Stimulated activated effector memory CD8-positive, alpha-beta T cell treated with anti-CD3 and anti-CD28 coated beads, Interleukin-12 subunit alpha, Interleukin-12 subunit beta, amount 100 ng/mL, for 72 hours (primary cell): ENCODE measurements at regions not wholly inside any gene's neighbourhood (a gene's known extent, or its start where the extent isn't known, plus 50 kb on each side); places are given as distances from the start of the nearest gene placed in this dataset.
A peak's percentile ranks its signal among the peaks of the same experiment; 100 is the strongest.

ENCODE experiments used
- ATAC-seq: fragments of 150-1000 bp; cut with Tn5 transposase; 2 replicates; pipeline ENCODE4 v1.10.0; 2021
- DNase-seq, 2 donors: peaks; one replicate each; pipeline ENCODE4 v3.0.0; 2021 to 2022; ENCODE audit warnings: low spot score in 2 of 2
- H3K27ac Mint-ChIP-seq: one replicate; pipeline ENCODE4 v1.8.0; 2022; ENCODE audit warnings: mild to moderate bottlenecking, mixed read lengths
- H3K36me3 Mint-ChIP-seq: one replicate; pipeline ENCODE4 v1.8.0; 2022; ENCODE audit warnings: mild to moderate bottlenecking, mixed read lengths
- H3K4me1 Mint-ChIP-seq: one replicate; pipeline ENCODE4 v1.8.0; 2022; ENCODE audit warnings: mixed read lengths
- H3K4me3 Mint-ChIP-seq: one replicate; pipeline ENCODE4 v1.8.0; 2022; ENCODE audit warnings: mild to moderate bottlenecking, mixed read lengths
- H3K9me3 Mint-ChIP-seq: one replicate; pipeline ENCODE4 v1.8.0; 2022; ENCODE audit warnings: mixed read lengths

DNA sequence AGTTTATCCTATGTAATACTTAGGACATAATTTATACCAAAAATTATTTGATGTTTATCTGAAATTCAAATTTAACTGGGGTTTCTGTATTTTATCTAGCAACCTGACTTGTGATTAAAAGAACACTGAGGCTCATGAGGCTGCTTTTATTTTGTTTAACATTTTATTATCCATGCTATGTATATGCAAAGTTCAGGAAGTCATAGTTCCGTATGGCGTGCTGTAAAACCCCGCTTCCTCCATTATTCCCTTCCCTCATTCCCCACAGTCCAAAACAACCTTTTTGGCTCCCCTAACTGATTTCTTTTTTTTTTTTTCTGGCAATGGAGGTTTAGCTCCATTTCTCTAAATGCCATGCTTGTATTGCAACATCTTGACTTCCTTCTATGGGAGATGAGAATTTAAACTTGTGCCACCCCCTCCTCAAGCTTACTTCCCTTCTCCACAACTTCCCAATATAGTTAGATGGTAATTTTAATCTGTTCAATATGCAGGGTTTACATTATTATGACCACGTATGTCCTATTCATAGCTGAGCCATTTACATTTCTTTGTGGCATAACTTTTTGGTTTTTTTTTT is 138.0 kb upstream of the DNAH14 start:
- Mint-ChIP-seq H3K4me1 (no peaks in the 10 kb centered on the region), H3K9me3 (peaks cover 3% of the 10 kb centered on the region), H3K4me3 (no peak overlapping the region), H3K27ac (no peak overlapping the region), H3K36me3 (no peaks in the 10 kb centered on the region)
- DNase-seq (no peak), ATAC-seq (no peak)

- no peaks in the 10 kb centered on the region for H3K36me3 Mint-ChIP-seq
- no peak overlapping the region for H3K4me3 Mint-ChIP-seq
- H3K4me1 Mint-ChIP-seq, result no peaks in the 10 kb centered on the region
- no peak overlapping the region for H3K27ac Mint-ChIP-seq
- peak; percentile 19 for ATAC-seq
- H3K9me3 Mint-ChIP-seq, result no peaks in the 10 kb centered on the region
- no peak for DNase-seq
Observed at GRCh38 chr1:224795591-224795990, 133.9 kb upstream of the DNAH14 start.

GRCh38 chr1:224799083-224799482 is 130.4 kb upstream of the DNAH14 start:
- ATAC-seq, result no peak
- H3K27ac Mint-ChIP-seq, result no peak overlapping the region
- no peak overlapping the region for H3K4me3 Mint-ChIP-seq
- no peaks in the 10 kb centered on the region for H3K4me1 Mint-ChIP-seq
- DNase-seq, result no peak
- no peaks in the 10 kb centered on the region for H3K36me3 Mint-ChIP-seq
- no peaks in the 10 kb centered on the region for H3K9me3 Mint-ChIP-seq

DNA sequence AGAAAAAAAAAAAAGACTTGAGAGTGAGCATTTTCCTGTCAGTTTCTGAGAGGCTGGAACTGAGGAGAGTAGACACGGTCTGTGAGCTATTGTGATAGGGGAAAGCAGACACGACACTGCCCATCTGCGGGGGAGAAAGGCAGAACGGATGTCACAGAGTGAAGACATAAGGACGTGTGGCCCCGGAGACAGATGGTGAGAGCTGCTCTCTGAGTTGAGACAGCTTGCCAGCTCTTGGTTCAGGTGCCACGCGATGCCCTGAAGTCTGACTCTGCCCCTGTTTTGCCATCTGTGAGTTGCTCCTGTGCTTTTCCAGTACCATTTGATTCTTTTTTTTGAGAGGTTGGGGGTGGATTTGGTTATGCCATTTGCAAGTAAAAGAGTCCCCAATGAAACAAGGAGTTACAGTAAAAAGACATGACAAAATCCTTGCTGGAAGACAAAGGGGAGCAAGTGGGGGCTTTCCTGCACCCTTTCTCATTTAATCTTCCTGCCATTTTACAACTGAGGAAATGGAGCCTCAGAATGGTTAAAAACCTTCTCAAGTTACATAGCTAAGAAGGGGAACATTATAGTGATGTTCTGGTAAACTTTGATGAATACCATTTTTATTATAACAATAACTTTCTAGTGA is 128.9 kb upstream of the DNAH14 start:
- no peaks in the 10 kb centered on the region for H3K9me3 Mint-ChIP-seq
- no peak overlapping the region for H3K4me3 Mint-ChIP-seq
- no peak overlapping the region for H3K27ac Mint-ChIP-seq
- H3K4me1 Mint-ChIP-seq, result no peaks in the 10 kb centered on the region
- DNase-seq (no peak), ATAC-seq (no peak)
- H3K36me3 Mint-ChIP-seq, result no peaks in the 10 kb centered on the region

DNA sequence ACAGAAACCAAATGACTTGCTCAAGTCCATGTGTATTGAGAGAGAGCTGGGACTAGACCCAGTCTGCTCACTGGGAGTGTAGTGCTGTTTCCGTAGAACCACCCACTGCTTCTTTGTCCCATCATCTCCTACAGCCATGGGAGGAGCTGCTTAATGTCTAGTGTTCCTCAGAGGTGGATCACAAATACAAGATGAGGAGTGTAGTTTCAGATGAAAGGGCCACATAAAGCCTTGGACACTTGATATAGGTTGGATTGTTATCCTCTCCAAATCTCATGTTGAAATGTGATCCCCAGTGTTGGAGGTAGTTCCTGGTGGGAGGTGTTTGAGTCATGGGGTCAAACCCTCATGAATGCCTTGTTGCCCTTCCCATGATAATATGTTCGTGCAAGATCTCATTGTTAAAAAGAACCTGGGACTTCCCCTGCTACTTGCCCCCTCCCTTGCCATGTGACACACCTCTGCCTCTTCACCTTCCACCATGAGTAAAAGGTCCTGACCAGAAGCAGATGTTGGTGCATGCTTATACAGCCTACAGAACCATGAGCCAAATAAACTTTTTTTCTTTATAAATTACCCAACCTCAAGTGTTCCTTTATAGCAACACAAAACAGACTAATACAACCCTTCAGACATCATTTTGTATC is 127.5 kb upstream of the DNAH14 start:
- ATAC-seq (no peak), DNase-seq (no peak)
- Mint-ChIP-seq H3K9me3 (no peaks in the 10 kb centered on the region), H3K4me1 (no peaks in the 10 kb centered on the region), H3K36me3 (no peaks in the 10 kb centered on the region), H3K27ac (no peak overlapping the region), H3K4me3 (no peak overlapping the region)

DNA sequence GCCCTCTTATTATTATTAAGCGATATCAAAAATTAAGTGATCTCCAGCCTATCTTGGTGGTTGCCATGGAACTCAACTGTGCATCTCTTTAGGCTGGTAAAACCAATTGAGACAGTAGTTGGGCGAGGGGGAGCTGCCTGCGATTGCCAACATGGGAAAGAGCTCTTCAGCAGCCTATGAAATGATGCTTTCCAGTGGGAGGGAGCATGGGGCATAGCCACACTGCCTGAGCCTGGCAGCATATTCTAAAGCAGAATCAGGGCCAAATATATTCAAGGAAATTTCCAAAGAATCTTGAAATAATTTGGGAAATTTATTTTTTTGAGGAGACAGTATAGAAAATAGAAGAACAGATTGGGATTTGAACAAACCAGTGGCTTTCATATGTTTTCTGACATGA is 126.9 kb upstream of the DNAH14 start:
- ATAC-seq, result no peak
- no peaks in the 10 kb centered on the region for H3K9me3 Mint-ChIP-seq
- H3K27ac Mint-ChIP-seq, result no peak overlapping the region
- DNase-seq, result no peak
- H3K4me1 Mint-ChIP-seq, result no peaks in the 10 kb centered on the region
- H3K4me3 Mint-ChIP-seq, result no peak overlapping the region
- no peaks in the 10 kb centered on the region for H3K36me3 Mint-ChIP-seq

- no peaks in the 10 kb centered on the region for H3K36me3 Mint-ChIP-seq
- DNase-seq (no peak), ATAC-seq (peak; percentile 24)
- H3K27ac Mint-ChIP-seq, result no peak overlapping the region
- no peaks in the 10 kb centered on the region for H3K9me3 Mint-ChIP-seq
- H3K4me3 Mint-ChIP-seq, result no peak overlapping the region
- H3K4me1 Mint-ChIP-seq, result no peaks in the 10 kb centered on the region
Observed at GRCh38 chr1:224804220-224804619, 125.3 kb upstream of the DNAH14 start.

DNA sequence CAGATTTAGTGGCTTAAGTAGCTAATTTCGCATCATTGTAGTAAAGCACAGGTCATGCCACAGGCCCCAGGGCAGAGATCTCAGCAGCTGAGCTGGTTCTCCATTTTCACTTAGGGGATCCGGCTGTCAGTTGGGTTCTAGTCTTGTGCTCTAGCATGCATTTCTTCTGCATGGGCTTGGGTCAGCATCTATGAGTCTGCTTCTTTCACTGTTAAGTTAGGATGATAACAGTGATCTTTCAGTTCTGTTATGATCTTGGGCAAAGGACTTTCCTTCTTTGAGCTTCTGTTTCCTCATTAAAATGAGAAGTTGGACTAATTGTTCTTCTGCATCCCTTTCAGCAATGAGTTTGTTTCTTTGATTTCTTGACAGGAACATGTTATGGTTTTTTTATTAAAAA is 123.6 kb upstream of the DNAH14 start:
- ATAC-seq, result no peak
- Mint-ChIP-seq H3K36me3 (no peaks in the 10 kb centered on the region), H3K9me3 (no peaks in the 10 kb centered on the region), H3K4me1 (no peaks in the 10 kb centered on the region), H3K4me3 (no peak overlapping the region), H3K27ac (no peak overlapping the region)
- no peak for DNase-seq

DNA sequence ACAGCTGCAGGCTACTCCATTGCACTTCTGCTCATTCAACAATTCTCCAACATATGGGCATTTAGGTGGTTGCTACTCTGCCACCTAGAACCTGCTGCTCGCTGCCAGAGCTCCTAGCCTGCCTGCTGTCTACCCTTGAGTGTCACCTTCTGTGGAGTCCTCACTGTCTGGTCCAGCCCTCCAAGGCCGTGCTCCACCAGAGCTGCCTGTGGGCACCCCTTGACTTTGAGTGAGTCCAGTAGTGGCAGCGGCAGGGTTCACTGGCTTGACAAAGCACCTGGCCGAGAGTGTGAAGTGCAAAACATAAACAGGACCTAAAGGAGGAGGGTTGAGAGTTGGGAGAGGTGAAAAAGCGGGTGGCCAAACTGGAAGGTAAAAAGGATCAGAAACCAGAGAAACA is 120.3 kb upstream of the DNAH14 start:
- H3K9me3 Mint-ChIP-seq, result no peaks in the 10 kb centered on the region
- ATAC-seq (no peak), DNase-seq (no peak)
- no peak overlapping the region for H3K4me3 Mint-ChIP-seq
- H3K27ac Mint-ChIP-seq, result no peak overlapping the region
- H3K36me3 Mint-ChIP-seq, result no peaks in the 10 kb centered on the region
- H3K4me1 Mint-ChIP-seq, result no peaks in the 10 kb centered on the region

GRCh38 chr1:224809613-224810012 is 119.9 kb upstream of the DNAH14 start:
- no peak for DNase-seq
- Mint-ChIP-seq H3K27ac (no peak overlapping the region), H3K4me3 (no peak overlapping the region), H3K36me3 (no peaks in the 10 kb centered on the region), H3K9me3 (no peaks in the 10 kb centered on the region), H3K4me1 (no peaks in the 10 kb centered on the region)
- ATAC-seq, result no peak

- DNase-seq (no peak), ATAC-seq (no peak)
- Mint-ChIP-seq H3K9me3 (no peaks in the 10 kb centered on the region), H3K4me1 (no peaks in the 10 kb centered on the region), H3K4me3 (no peak overlapping the region), H3K36me3 (no peaks in the 10 kb centered on the region), H3K27ac (no peak overlapping the region)
Observed at GRCh38 chr1:224811564-224811963, 117.9 kb upstream of the DNAH14 start.

DNA sequence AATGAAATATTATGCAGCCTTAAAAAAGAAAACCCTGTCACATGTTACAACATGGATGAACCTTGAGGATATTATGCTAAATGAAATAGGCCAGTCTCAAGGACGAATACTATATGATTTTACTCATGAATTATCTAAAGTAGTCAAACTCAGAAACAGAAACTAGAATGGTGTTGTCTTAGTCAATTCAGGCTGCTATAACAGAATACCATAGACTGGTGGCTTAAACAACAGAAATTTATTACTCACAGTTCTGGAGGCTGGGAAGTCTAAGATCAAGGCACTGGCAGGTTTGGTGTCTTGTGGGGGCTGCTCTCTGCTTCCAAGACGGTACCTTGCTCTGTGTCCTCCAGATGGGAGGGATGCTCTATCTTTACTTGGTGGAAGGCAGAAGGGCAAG is 113.8 kb upstream of the DNAH14 start:
- H3K4me1 Mint-ChIP-seq, result no peaks in the 10 kb centered on the region
- H3K4me3 Mint-ChIP-seq, result no peak overlapping the region
- ATAC-seq (no peak), DNase-seq (no peak)
- peaks cover 2% of the 10 kb centered on the region for H3K9me3 Mint-ChIP-seq
- no peak overlapping the region for H3K27ac Mint-ChIP-seq
- no peaks in the 10 kb centered on the region for H3K36me3 Mint-ChIP-seq

DNA sequence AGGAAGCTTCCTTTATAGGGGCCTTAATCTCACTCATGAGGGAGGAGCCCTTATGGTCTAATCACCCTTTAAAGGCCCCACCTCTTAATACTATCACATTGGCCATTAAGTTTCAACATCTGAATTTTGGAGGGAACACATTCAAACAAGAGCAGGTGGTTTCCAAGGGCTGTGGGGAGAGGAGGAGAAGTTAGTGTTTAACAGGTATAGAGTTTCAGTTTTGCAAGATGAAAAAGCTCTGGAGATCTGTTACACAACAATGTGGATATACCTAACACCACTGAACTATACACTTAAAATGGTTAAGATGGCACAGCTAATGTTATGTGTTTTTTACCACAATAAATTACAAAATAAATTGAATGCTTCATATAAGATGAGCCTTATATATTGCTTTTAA is 113.4 kb upstream of the DNAH14 start:
- DNase-seq, result no peak
- Mint-ChIP-seq H3K4me3 (no peak overlapping the region), H3K4me1 (no peaks in the 10 kb centered on the region), H3K27ac (no peak overlapping the region), H3K9me3 (peaks cover 2% of the 10 kb centered on the region), H3K36me3 (no peaks in the 10 kb centered on the region)
- no peak for ATAC-seq

- H3K4me3 Mint-ChIP-seq, result no peak overlapping the region
- DNase-seq, result no peak
- no peaks in the 10 kb centered on the region for H3K36me3 Mint-ChIP-seq
- H3K4me1 Mint-ChIP-seq, result no peaks in the 10 kb centered on the region
- no peak for ATAC-seq
- peaks cover 9% of the 10 kb centered on the region for H3K9me3 Mint-ChIP-seq
- no peak overlapping the region for H3K27ac Mint-ChIP-seq
Observed at GRCh38 chr1:224817382-224817781, 112.1 kb upstream of the DNAH14 start.

DNA sequence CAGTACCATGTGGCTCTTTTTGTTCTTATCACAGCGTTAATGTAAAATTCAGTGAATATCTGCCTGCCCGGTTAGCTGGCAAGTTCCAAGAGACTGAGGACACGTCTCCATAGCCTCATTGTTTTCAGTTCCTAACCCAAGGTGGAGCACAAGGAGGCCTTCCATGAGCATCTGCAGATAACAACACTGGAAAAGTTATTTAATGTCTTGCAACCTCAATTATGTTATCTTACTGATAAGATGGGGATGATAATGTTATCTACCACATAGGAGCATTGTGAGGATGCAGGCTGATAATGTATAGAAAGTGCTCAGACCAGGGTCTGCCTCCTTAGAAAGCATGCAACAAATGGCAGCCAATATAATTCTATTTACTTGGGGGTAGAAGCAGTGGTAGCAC is 109.6 kb upstream of the DNAH14 start:
- DNase-seq (no peak), ATAC-seq (no peak)
- peaks cover 9% of the 10 kb centered on the region for H3K9me3 Mint-ChIP-seq
- H3K36me3 Mint-ChIP-seq, result no peaks in the 10 kb centered on the region
- H3K4me3 Mint-ChIP-seq, result no peak overlapping the region
- H3K4me1 Mint-ChIP-seq, result no peaks in the 10 kb centered on the region
- H3K27ac Mint-ChIP-seq, result no peak overlapping the region

- Mint-ChIP-seq H3K4me1 (no peaks in the 10 kb centered on the region), H3K27ac (no peak overlapping the region), H3K4me3 (no peak overlapping the region), H3K9me3 (peaks cover 9% of the 10 kb centered on the region), H3K36me3 (no peaks in the 10 kb centered on the region)
- DNase-seq (no peak), ATAC-seq (no peak)
Observed at GRCh38 chr1:224820341-224820740, 109.1 kb upstream of the DNAH14 start.
